Psoas muscle (tissue), 7 donors: ENCODE measurements at regions not wholly inside any gene's neighbourhood (a gene's known extent, or its start where the extent isn't known, plus 50 kb on each side); places are given as distances from the start of the nearest gene placed in this dataset.

Experiments
- ATAC-seq, 4 donors: fragments of 200-7000 bp; cut with Tn5 transposase; one replicate each; pipeline ENCODE4 v1.9.1; 2020; ENCODE audit warnings: moderate library complexity in 3 of 4, mild to moderate bottlenecking in 2 of 4
- DNase-seq, 2 donors: peaks; one replicate each; pipeline ENCODE4 v3.0.0-alpha.2; 2020
- H3K27ac ChIP-seq: fragments of 200-600 bp; one replicate; pipeline ENCODE4 v1.8.0; 2022
- H3K27me3 ChIP-seq, 3 donors: fragments of 200-600 bp in 1 of 3; one replicate each; pipeline versions ENCODE4 v1.6.1 to v1.8.0; 2013 to 2022; ENCODE audit warnings: low read length in 2 of 3, mild to moderate bottlenecking in 2 of 3, moderate library complexity in 1 of 3; ENCODE audit not compliant: insufficient read depth in 3 of 3
- H3K36me3 ChIP-seq, 2 donors: fragments of 200-600 bp in 1 of 2; one replicate each; pipeline versions ENCODE4 v1.6.1 to v1.8.0; 2013 to 2022; ENCODE audit warnings: low read depth in 1 of 2, mild to moderate bottlenecking in 1 of 2, moderate library complexity in 1 of 2; ENCODE audit not compliant: insufficient read depth in 1 of 2
- H3K4me1 ChIP-seq: fragments of 200-600 bp; one replicate; pipeline ENCODE4 v1.8.0; 2022
- H3K4me3 ChIP-seq: fragments of 200-600 bp; one replicate; pipeline ENCODE4 v1.8.0; 2022; ENCODE audit warnings: mild to moderate bottlenecking
- H3K9me3 ChIP-seq: fragments of 200-600 bp; one replicate; pipeline ENCODE4 v1.8.0; 2022
- WGBS, 3 donors: extraction: QIAGEN DNeasy Blood & Tissue Kit; methylation state at CpG; one replicate each; pipeline versions ENCODE4 v1.1.6 to v1.1.7; 2013; 5-methylcytosine and 5-hydroxymethylcytosine counted together
- intact Hi-C, 2 donors: fragments of 100-400 bp; cut with DNase I; formaldehyde crosslinking; loops; one replicate each; pipeline versions ENCODE4 v1.11.0 to v1.14.2; 2022
- TF ChIP-seq, protein P1 (sequence below): fragments of 200-600 bp; IDR thresholded peaks from one replicate; pipeline ENCODE4 v1.8.0; 2022; ENCODE audit warnings: antibody characterized with exemption
- donor health status: healthy with polysubstance abuse.
- donor health status: DM: no; HTN: no; CAD: no; lungs with moderate emphysema.
- donor health status: Bipolar disorder and iron deficiency.
- donor health status: healthy.
- donor health status: DM: yes; HTN: yes; CAD: no.
- donor health status: DM: no; HTN: no; CAD: no.
- donor health status: DM: yes; HTN: yes; CAD: no.

DNA sequence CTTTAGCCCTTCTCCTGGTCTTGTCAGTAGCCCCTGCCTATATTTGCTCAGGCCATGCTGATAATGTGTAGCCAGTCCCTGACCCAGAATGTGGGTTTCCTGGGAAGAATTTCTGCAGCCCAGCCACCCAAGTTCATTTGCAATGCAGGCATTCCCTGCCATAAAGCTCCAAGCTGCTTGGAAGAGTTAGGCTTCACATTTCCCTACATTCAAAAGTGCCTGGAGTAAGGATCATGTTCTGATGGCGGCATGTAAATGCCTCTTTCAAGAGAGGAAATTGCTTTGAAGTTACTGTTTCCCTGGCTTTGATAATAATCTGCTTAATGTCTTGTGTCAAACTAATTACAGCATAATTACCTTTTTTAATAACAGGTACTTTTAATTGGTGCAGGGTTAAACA, 266.1 kb downstream of the MIAT start:
- ATAC-seq, result no peak
- intact Hi-C loops, result no loop called here
- H3K4me1 ChIP-seq, result no peaks in the 10 kb centered on the region
- TF ChIP-seq, protein P1, sequence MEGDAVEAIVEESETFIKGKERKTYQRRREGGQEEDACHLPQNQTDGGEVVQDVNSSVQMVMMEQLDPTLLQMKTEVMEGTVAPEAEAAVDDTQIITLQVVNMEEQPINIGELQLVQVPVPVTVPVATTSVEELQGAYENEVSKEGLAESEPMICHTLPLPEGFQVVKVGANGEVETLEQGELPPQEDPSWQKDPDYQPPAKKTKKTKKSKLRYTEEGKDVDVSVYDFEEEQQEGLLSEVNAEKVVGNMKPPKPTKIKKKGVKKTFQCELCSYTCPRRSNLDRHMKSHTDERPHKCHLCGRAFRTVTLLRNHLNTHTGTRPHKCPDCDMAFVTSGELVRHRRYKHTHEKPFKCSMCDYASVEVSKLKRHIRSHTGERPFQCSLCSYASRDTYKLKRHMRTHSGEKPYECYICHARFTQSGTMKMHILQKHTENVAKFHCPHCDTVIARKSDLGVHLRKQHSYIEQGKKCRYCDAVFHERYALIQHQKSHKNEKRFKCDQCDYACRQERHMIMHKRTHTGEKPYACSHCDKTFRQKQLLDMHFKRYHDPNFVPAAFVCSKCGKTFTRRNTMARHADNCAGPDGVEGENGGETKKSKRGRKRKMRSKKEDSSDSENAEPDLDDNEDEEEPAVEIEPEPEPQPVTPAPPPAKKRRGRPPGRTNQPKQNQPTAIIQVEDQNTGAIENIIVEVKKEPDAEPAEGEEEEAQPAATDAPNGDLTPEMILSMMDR, result no peak
- peaks cover 0 to 48% (median 5%) of the 10 kb centered on the region in 3 donors for H3K27me3 ChIP-seq
- H3K4me3 ChIP-seq, result no peak overlapping the region
- H3K36me3 ChIP-seq, result no peaks in the 10 kb centered on the region
- 32 to 57% (median 32%) methylated on average over 1 of the region's 1 CpG for WGBS, 3 donors
- no peaks in the 10 kb centered on the region for H3K9me3 ChIP-seq
- no peak overlapping the region for H3K27ac ChIP-seq
- DNase-seq, result no peak

DNA sequence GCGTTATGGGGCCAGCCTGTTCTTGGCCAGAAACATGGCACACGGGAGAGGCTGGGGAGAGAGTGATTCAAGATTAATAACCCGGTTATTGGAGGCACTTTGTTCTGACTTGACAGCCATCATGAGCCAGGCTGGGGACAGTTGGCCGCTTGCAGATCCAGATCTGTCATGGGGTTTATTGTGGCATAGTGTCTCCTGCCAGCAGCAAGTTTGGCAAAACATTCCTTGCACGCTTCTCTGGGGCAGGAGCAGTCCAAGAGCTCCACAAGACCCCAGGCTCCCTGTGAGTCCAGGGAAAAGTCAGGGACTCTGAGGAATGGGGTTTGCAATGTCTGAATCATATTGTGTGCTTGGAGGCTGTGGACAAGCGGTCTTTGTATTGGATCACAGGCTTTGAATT, 270.4 kb downstream of the MIAT start:
- Histone ChIP-seq H3K9me3 (no peaks in the 10 kb centered on the region), H3K4me1 (no peaks in the 10 kb centered on the region), H3K27me3 (peaks cover 0 to 51% (median 5%) of the 10 kb centered on the region in 3 donors), H3K36me3 (no peaks in the 10 kb centered on the region), H3K27ac (no peak overlapping the region), H3K4me3 (no peak overlapping the region)
- WGBS, 3 donors, result 31 to 42% (median 33%) methylated on average over 6 of the region's 6 CpGs
- intact Hi-C loops, result no loop called here
- no peak for DNase-seq
- no peak for ATAC-seq
- TF ChIP-seq, protein P1, result no peak

DNA sequence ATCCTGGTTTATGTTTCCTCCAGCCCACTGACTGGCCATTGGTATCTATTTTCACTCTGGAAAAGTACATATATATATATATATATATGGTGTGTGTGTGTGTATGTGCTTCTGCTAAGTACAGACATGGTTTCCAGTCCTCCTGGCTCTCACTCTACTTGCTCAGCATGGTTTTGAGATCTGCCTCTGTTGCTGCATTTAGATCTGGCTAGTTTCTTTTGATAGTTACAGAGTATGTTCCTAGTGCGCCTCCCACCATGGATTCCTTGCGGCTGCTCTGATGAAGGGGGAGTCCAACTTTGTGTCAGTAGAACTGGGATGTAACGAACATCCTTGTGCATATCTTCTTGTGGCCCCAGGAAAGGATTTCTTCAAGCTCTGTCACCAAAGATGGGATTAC, 274.1 kb downstream of the MIAT start:
- no peak for DNase-seq
- Histone ChIP-seq H3K36me3 (no peaks in the 10 kb centered on the region), H3K27ac (no peak overlapping the region), H3K4me1 (no peaks in the 10 kb centered on the region), H3K27me3 (peaks cover 4 to 43% (median 5%) of the 10 kb centered on the region in 3 donors), H3K4me3 (no peak overlapping the region), H3K9me3 (no peaks in the 10 kb centered on the region)
- ATAC-seq, result no peak
- intact Hi-C loops, result no loop called here
- TF ChIP-seq, protein P1, result no peak
- 77 to 90% (median 88%) methylated on average over 3 of the region's 3 CpGs for whole genome bisulfite sequencing, 3 donors

DNA sequence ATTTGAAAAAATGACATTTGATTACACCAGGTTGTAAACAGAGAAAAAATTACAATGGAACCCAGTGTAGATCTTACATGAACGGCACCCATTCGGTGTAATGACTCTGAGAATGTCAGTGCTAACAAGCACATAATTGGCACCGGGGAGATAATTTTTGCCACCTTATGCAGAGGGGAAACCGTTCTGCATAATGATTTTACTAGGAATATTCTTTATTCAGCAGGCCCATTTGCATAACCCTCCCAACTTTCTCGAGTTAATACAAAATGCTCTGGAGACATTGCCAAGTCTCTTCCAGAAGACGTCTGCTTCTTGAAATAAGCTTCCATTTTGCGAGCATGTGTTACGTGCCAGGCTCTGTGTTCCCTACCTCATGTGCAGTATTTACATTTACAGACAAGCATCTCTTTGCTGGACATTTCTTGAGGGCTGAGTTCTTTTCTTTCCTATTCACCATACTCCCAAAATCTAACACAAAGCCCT, 275.8 kb downstream of the MIAT start:
- WGBS, 3 donors, result 83 to 89% (median 89%) methylated on average over 8 of the region's 8 CpGs
- Histone ChIP-seq H3K4me3 (no peak overlapping the region), H3K27me3 (peaks cover 2 to 46% (median 4%) of the 10 kb centered on the region in 3 donors), H3K9me3 (no peaks in the 10 kb centered on the region), H3K36me3 (no peaks in the 10 kb centered on the region), H3K4me1 (no peaks in the 10 kb centered on the region), H3K27ac (no peak overlapping the region)
- ATAC-seq (no peak), DNase-seq (no peak)
- intact Hi-C loops, result no loop called here
- TF ChIP-seq, protein P1, result no peak

DNA sequence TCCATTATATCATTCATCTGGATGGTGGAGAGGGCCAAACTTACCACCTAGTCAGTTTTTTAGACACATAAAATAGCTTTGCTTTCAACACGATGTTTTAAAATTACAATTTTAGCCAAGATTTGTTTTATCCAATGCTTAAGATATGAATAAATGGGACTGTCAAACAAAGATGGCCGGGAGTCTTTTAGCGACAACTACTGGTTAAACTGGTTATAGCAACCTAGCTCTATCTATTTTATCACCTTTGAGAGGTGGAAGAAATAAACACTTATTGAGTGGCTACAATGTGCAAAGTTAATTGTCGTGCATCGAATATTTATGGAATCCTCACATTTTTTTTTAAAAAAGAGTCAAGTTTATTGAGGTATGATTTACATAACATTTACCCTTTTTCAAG, 279.8 kb downstream of the MIAT start:
- TF ChIP-seq, protein P1, result no peak
- H3K27ac ChIP-seq, result no peak overlapping the region
- intact Hi-C loops, result no loop called here
- ATAC-seq, result no peak
- no peak overlapping the region for H3K4me3 ChIP-seq
- H3K27me3 ChIP-seq, result peaks cover 2 to 32% (median 4%) of the 10 kb centered on the region in 3 donors
- H3K4me1 ChIP-seq, result no peaks in the 10 kb centered on the region
- no peak for DNase-seq
- H3K9me3 ChIP-seq, result no peaks in the 10 kb centered on the region
- WGBS, 3 donors, result 90 to 91% (median 91%) methylated on average over 5 of the region's 5 CpGs
- no peaks in the 10 kb centered on the region for H3K36me3 ChIP-seq
